CD4-positive, alpha-beta T cell treated with Interleukin-4 for 4 hours (primary cell): ENCODE measurements at regions not wholly inside any gene's neighbourhood (a gene's known extent, or its start where the extent isn't known, plus 50 kb on each side); places are given as distances from the start of the nearest gene placed in this dataset.
"Not testable (repeated sequence)": the region's sequence is repeated elsewhere in the genome, so short reads cannot be mapped to it uniquely, and the experiment has no call there.

ENCODE experiments used
- DNase-seq: peaks from one replicate; pipeline ENCODE4 v3.0.0-alpha.2; 2020

DNA sequence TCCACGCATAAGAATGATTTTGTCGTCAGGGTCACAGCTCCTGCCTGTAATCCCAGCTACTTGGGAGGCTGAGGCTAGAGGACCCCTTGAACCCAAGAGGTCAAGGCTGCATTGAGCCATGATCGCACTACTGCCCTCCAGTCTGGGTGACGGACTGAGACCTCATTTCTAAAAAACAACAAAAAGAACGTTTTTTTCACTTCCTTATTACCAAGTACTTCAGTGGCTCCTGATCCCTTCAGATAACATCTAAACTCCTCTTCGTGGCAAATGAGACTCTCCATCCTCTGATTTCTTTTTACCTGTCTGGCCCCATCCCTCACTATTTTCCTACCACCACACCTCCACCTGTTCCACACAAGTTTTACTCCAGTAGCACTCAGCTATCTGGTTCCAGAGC is 105.4 kb upstream of the TLK1 start:
- no peak for DNase-seq

DNA sequence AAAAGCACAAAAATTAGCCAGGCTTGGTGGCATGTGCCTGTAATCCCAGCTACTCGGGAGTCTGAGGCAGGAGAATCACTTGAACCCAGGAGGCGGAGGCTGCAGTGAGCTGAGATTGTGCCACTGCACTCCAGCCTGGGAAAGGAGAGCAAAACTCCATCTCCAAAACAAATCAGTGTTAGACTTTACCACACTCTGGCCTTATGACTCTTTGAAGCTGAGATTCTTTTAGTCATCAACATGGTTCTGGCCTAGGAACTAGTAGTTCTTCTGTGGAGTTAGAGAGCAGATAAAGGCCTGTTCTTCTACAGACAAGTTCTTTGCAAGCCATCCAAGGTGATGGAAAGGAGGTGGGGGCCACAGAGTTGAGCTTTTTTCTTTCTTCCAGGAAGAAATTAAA is 100.8 kb upstream of the TLK1 start:
- not testable (repeated sequence) for DNase-seq

DNA sequence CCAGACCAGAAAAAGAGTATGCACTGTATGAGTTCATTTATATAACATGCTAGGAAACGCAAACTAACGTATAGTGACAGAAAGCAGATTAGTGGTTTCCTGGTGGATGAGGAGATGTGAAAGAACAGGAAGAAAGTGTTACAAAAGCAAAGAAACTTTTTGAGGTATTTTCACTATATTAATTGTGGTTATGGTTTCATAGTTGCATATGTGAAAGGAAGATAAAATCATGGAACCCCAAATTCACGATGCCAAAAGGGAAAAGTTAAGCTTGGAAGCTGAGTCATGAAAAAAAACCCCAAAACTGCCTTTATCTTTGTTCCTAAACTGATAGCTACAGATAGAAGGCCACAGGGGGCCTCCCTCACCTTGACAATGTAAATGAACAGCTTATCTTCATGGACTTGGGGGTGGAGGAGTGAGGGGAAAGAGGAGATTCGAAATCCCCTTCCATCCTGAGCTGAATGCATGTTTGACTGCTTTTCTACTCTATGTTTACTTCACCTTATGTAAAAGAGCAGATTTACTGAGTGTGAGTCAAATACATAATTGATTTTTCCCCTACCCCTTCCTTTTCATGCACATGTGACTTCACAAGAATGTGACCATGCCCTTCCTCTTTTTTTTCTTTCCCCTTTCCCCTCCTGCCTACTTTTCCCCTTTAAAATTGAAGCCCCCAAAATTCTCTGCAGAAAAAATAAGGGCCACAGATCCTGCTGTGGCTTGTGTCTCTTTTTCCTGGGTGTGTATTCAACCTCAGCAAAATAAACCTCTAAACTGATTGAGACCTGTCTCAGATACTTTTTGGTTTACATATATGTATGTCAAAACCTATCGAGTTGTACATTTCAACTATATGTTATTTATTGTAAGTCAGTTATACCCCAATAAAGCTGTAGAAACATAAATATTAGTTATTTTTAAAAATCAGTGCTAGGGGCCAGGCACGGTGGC is 100.1 kb upstream of the TLK1 start:
- DNase-seq = peak; percentile 14

DNA sequence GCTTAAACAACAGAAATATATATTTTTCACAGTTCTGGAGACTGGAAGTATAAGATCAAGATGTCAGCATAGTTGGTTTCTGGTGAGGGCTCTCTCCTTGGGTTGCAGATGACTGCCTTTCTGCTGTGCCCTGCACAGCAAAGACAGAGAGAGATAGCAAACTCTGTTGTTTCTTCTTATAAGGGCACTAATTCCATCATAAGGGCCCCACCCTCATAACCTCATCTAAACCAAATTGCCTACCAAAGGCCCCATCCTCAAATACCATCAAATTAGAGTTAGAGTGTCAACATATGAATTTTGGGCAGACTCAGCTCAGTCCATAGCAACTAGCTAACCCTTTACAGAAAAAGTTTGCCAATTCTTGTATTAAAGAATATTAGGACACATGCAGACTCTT is 94.0 kb upstream of the TLK1 start:
- DNase-seq = no peak

DNA sequence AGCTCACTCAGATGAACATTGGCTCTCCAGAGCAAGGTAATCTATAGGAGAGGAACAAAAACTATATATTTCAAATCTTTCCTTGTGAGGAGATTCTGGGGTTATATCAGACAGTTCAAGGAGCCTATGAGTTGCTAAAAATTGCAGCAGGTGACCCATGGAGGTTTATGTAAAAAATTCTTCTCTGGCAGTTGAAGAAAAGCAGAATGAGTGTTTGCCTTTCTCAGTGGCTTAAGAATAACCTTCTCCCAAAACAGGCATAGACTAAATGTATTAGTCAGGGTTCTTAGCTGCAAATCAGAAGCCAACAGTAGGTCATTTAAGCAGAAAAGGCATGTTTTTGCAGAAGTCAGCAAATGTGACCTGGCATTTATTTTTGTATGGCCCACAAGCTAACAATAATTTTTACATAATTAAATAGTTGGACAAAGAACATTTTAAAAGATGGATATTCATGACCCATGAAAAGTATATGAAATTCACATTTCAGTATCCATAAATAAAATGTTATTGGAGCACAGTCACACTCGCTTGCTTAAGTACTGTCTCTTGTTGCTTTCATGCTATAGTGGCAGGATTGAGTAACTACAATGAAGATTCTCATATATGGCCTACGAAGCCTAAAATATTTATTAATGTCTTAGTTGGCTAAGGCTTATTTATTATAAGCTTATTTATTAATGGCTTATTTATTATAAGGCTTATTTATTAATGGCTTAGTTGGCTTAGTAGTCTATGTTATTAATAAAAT is 93.4 kb upstream of the TLK1 start:
- no peak for DNase-seq

DNA sequence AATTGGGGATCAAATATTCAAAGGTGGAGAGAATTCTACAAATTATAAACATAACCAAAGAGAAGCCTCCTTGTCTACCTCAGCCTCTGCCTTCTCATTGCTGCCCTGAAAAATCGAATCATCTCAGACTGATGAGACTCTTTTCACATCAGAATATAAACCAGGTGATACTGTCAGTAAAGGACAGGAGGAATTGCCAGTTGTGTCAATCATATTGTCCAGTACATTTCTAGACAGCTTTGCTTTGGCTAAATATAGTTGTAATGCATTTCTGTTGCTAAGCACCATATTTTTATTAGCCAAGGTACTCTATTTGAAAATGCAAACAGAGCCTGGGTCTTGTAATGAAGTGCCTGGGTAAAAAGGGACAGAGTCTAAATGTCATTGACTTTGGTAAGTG is 92.6 kb upstream of the TLK1 start:
- DNase-seq = no peak

DNA sequence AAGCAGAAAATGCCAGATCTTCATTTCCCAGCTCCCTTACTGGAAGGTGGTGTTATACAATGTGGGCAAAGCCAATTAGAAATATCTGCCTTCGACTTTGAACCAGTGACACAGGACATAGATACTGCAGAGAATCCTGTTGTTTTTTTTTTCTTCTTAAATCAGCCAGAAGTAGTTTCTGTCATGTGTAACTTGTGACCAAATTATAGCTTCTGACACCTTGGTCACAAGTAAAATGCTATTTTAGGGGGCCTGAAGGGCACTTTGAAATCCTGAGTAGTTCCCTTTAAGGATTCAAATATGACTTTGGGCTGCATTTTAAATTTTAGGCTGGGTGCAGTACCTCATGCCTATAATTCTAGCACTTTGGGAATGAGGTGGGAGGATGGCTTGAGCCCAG is 89.0 kb upstream of the TLK1 start:
- no peak for DNase-seq

DNA sequence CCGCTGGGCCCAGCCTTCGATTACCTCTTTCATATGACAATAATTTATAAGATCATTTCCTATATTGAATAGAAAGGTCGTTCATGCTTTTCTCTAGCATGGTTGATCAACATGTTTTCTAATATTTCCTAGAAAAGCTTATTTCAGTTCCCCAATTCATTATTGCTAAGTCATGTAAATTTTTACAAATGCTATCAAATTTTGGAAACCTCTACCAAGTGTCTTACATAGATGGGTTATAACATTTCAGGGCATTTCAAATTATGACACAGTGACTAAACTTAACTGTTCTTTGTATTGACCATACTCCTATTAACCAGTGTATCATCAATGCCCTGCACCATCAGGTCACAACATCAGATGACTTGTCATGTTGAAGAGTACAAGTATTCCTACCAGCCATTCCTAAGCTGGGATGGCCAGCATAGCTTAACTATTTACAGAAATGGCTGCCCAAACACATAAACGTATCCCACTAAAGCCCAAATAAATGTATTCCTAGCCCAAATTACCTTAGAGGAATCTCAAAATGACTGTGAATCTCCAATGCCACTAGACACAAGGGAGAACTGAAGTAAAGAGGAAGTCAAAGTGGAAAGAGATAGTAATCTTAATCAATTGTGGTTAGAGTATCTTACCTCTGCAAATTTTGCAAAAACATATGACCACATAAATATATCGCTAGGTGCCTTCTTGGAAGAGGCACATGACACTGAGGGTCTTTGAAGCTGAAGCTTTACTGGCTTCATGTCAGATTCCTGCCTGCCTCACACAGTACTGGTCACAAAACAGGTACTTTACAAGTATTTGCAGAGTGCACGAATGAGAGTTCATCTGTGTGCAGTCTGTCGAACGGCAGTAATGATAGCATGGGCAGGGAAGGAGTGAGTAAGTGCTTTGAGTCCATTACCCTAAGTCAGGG is 87.3 kb upstream of the TLK1 start:
- peak; percentile 64 for DNase-seq

DNA sequence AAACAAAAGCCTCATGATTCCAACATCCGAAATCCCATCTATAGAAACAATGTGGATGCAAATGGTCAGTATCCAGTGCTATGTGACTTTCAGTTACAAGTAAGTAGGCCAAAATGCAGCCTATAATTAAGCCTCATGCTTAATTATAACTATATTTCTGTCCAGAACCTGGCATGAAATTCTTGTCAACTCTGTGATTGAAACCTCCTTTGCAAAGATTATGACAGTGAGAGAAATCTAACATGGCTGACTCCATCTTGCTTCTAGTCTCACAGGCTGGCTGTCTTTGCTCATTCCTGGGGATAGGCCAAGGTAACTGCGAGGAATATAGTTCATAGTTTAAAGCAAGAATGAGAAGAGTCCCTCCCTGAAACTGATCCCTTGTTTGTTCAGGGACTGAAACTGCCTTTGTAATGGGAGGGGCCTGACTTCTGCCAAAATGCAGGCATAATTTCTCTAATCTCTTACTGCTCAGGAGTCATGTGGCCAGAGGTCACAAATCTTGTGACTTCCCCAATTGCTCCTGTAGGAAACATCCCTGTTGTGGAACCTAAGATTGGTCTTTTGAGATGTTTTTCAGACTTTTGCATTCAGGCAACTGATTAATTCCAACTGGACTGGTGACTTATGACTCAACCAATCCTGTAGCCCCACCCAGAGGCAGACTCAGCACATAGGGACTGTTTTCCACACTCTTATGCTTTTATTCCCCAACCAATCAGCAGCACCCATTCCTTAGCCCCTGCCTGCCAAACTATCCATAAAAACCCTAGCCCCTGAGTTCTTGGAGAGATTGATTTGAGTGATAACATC is 84.5 kb upstream of the TLK1 start:
- peak; percentile 2 for DNase-seq

DNA sequence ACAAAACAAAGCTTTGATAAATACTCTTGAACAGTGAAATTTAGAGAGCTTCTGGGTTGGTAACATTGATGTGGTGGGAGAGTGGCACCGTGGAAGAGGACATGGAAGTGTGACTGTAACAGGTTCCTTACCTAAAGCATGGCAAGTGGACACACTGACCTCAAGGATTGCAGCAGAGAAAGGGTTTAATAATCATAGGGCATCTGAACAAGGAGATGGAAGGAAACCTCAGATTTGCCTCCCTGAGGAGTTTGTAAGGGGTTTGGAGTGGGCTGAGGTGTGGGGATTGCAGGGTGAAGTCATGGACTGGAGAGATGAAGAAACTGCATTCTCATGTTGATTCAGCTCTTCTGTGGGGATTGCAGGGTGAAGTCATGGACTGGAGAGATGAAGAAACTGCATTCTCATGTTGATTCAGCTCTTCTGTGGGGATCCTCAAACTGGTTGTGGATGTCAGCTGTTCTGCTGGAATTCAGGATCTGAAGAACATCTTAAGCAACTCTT is 83.8 kb upstream of the TLK1 start:
- no peak for DNase-seq

DNA sequence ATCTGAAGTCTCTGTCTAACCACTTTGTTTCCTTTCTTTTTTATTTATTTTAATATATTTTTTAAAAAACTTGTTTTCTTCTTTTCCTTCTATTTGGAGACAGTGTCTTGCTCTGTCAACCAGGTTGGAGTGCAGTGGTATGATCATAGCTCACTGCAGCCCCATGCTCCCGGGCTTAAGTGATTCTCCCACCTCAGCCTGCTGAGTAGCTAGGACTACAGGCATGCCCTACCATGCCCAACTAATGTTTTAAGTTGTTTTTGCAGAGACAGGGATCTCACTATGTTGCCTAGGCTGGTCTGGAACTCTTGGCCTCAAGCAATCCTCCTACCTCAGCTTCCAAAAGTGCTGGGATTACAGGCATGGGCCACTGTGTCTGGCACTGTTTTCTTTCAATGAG is 81.1 kb upstream of the TLK1 start:
- no peak for DNase-seq

DNA sequence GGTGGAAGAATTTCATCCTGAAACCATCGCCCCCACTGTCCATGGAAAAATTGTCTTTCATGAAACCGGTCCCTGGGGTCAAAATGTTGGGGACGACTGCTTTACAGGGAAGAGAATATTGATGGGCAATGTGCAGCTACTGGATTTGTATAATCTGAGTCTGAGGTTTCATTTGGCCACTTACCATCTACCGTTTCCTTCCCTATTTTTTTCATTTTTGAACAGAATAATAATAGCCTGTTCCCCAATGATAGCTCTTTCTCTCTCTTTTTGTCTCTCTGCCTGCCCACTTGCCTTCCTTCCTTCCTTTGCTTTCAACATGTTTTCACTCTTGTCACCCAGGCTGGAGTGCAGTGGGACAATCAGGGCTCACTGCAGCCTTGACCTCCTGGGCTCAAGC is 78.3 kb upstream of the TLK1 start:
- DNase-seq = no peak

DNA sequence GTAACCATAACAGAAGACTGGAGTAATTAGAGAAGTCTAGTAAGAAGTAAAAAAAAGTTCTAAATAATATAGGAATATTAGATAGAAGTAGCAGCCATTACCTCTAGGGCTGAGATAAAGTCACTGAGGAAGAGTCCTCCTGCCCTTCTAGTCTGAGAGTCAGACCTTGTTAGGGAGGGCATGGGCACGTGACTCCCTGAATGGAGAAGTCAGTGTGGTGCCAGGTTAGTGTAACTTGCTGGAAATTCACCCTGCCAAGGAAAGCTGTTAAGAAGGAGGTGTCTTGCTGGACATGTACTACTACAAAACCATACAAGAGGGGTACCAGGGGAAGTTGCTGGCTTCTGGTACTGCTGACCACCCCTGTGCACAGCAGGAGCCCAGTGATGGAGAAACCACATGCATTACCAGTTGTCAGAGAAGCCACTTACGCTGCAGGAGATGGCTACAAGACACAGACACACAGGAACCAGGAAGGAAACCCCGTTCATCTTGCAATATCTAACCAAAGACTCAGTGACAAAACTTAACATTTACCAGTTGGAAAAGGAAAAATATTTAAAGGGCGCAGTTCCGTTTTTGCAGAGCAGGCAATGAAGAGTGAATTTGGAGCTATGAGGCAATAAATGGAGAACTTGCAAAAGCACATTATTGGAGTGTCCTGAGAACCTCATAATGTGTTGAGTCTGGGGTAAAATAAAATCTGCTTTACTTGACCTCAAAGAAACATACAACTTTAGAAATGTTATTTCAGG is 77.2 kb upstream of the TLK1 start:
- no peak for DNase-seq

DNA sequence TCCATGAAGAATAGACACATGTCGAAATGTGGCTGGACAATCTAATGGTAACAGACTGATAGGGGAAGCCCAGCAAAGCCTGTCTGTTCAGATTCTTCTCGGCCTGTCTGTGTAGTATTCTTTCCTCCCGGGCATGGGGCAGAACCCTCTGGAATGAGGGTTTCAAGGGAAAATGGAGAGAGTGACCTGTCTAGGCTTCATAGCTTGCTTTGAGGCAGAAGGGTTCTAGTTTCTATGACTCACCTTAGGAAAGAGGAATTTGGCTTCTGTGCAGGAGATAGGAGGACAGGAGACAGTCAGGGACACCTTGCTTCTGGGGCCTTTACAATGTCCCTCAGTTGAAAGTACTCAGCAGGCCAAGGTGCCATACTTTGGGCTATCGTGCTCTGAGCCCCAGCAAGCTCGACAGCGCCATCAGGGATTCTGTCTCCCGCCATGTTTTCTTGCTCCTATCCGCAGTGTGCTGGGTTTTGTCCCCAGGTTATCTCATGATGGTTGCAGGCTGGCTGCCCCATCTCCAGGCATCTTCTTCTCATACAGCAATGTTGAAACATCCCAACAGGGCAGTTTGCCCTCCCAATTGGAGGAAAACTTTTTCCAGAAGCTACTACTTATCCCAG is 74.7 kb upstream of the TLK1 start:
- DNase-seq = no peak

DNA sequence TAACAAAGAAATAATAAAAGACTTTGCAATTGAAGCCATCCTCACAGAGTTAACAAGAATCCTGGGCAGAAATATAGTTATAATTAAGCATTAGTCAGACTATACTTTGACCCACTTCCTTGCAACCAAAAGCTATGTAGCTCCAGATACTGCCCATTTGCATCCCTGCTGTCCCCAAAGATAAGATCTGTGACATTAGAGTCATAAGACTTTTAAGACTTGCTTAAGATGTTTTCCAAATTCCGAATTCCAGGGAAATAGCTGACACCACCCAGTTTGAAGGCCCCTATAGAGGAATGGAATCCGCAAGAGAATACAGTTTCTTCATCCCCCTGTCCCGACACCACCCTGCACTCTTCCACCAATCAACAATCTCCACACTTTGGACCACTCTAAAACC is 69.5 kb upstream of the TLK1 start:
- DNase-seq = no peak

DNA sequence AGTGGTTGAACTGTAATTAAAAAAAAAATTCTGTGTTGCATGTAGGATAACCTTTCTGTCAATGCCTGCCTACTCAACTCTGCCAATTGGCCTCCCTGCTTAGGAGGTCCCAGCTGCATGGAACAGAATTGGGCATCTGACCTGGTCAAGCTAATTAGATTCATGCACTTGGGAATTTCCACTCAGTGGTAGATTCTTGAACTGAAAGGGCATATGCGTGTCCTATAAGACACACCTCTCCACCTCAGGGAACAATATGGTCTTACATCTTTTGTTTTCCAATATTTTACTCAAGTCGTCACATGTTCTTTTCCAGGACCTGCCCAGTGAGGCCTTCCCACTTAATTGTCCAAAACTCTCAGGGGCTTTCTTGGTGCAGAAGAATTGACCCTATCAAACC is 68.1 kb upstream of the TLK1 start:
- DNase-seq = no peak

DNA sequence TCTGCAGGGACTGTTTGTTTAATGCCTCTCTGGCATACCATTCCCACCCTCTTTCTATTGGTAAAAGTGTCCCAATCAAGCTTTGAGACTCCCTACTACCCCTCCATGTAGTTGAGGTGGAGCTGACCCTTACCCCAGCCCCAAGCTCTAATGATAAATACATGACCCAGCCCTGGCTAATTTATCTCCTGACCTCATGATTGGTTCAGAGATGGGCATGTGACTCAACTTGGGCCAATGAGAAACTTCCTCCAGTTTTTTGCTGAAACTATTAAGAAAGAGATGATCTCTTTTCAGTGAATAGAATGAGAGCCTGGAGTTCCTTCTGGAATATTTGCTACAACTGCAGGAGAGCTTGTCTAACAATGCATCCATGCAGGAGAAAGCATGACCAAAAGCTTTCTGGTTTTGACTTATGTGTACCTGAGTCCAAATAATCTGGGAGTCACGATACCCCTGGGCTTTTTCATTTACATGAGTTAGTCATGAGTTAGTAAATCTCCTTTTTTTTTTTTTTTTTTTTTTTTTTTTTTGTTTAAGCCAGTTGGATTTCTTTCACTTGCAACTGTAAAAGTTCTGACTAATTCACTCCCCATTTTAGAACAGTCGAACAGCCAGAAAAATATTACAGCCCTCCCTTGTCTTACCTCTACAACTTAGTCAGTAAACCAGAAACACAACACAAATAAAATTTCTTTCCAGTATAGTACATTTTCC is 66.5 kb upstream of the TLK1 start:
- no peak for DNase-seq

DNA sequence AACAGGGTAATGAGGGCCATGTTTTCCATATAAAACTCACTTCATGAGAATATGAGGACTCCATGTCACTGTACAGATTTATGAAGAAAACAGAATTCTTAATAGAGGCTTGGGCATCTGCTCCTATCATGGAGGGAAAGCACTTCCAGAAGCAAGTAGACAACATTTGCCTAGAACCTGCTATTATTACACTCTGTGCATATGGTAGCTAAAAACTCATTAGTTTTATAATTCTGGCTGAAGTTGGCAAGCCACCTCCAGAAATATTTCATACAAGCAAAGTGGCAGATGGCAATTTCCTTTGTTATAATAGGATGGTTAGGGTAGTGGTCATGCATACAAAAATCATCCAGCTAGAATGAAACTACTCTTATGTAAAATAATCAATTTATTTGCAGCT is 65.8 kb upstream of the TLK1 start:
- no peak for DNase-seq

DNA sequence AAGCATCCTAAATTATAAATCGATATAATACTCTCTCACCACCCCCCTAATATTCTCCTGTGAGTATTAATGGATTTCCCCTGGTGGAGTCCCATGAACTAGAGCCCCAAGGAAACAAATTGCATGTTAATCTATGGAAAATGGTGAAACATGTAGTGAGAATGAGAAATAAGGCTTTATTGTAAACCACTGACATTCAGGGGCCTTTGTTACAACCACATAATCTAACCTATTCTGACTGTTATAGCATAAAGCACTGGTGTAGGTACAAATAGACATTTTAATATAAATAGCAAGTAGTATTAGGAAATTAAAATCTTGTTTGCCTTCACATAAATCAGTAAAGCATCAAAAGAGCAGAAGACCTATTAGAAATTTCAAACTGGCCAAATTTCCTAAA is 65.3 kb upstream of the TLK1 start:
- DNase-seq = no peak

DNA sequence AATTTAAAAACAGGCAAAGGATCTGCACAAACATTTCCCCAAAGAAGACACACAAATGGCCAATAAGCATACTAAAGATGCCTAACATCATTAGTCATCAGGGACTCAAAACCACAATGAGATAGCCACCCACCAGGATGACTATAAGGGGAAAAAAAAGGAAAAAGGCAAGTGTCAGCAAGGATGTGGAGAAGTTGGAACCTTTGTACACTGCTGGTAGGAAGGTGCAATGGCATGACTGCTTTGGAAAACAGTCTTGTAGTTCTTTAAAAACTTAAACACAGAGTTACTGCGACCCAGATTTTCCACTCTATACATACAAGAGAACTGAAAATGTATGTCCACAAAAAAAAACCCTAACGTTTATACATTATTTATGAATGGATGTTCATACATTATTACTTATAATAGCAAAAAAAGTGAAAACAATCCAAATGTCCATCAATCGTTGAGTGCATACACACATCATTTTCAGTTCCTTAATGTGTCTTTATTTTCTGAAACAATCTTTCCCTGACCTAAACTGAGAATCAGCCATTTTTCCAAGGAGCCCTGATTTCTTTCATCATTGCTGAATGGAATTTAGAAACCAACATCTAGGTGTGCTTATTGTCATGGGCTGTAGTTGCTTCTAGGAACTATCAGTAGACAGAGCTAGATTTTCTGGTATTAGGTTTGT is 64.7 kb upstream of the TLK1 start:
- no peak for DNase-seq
